K562 (cell line): ENCODE measurements at regions not wholly inside any gene's neighbourhood (a gene's known extent, or its start where the extent isn't known, plus 50 kb on each side); places are given as distances from the start of the nearest gene placed in this dataset.
A peak's percentile ranks its signal among the peaks of the same experiment; 100 is the strongest.
"Not testable (repeated sequence)": the region's sequence is repeated elsewhere in the genome, so short reads cannot be mapped to it uniquely, and the experiment has no call there.

Experiments used
- ATAC-seq: fragments of 200-7000 bp; cut with Tn5 transposase; 3 replicates; pipeline ENCODE4 v1.9.1; 2020; ENCODE audit warnings: moderate library complexity
- BruUV-seq: library from RNA; stranded (reverse); fragments of 400-500 nt; replicated peaks from 2 replicates; lab custom pipeline; 2021; lab: Mats Ljungman, UMichigan
- CTCF ChIA-PET: fragments of 300-600 bp; formaldehyde crosslinking; extraction: SDS; loops from one replicate; lab custom pipeline; 2021; ENCODE audit warnings: low intra/inter-chr PET ratio; lab: Yijun Ruan, JAX
- POLR2A ChIA-PET: fragments of 300-600, 350-650 bp; sonication (Branson Sonifier 250); formaldehyde crosslinking; extraction: SDS; loops from one replicate; lab custom pipeline; 2021; ENCODE audit warnings: antibody characterized with exemption, inconsistent platforms; lab: Yijun Ruan, JAX
- DNase-seq, 4 experiments: peaks; one replicate each; pipeline versions ENCODE4 v3.0.0 to v3.0.0-alpha.2; 2011 to 2018; ENCODE audit warnings: low spot score in 3 of 4, mixed read lengths in 3 of 4; ENCODE audit errors: extremely low read depth in 1 of 4
- FAIRE-seq: peaks from 2 replicates; lab custom pipeline; 2011; peaks lifted over from hg19 to GRCh38; lab: Jason Lieb, UNC
- H2AFZ ChIP-seq: 2 replicates; pipeline ENCODE4 v1.6.0; 2011; ENCODE audit warnings: low read depth, low read length, control low read depth, inconsistent platforms
- H3K27ac ChIP-seq: fragments of 200-600 bp; 3 replicates; pipeline ENCODE4 v1.8.0; 2011; ENCODE audit warnings: low read depth, mild to moderate bottlenecking, control low read depth, inconsistent platforms, low read length, moderate library complexity, mixed read lengths; ENCODE audit errors: extremely low read depth
- H3K27me3 ChIP-seq, 2 experiments: fragments of 300-600 bp in 1 of 2; 2 replicates in 1 of 2; 3 replicates in 1 of 2; pipeline versions ENCODE4 v1.6.0 to v1.8.0; 2011; ENCODE audit warnings: inconsistent platforms in 2 of 2, low read length in 2 of 2, mild to moderate bottlenecking in 1 of 2, mixed read lengths in 1 of 2, moderate library complexity in 1 of 2; ENCODE audit not compliant: control insufficient read depth in 2 of 2, insufficient read depth in 2 of 2
- H3K36me3 ChIP-seq: fragments of 300-600 bp; 3 replicates; pipeline ENCODE4 v1.8.0; 2011; ENCODE audit warnings: mild to moderate bottlenecking, low read length, inconsistent platforms; ENCODE audit not compliant: control insufficient read depth, insufficient read depth
- H3K4me1 ChIP-seq, 2 experiments: fragments of 200-600 bp in 1 of 2; replicated peaks in 1 of 2; 2 replicates in 1 of 2; 3 replicates in 1 of 2; pipeline versions ENCODE4 v1.5.1 to v1.8.0; 2011; ENCODE audit warnings: inconsistent platforms in 2 of 2, low read length in 2 of 2, mild to moderate bottlenecking in 1 of 2, mixed read lengths in 1 of 2, moderate library complexity in 1 of 2; ENCODE audit not compliant: control insufficient read depth in 2 of 2, insufficient read depth in 2 of 2
- H3K4me2 ChIP-seq: 2 replicates; pipeline ENCODE4 v1.6.1; 2011; ENCODE audit warnings: low read length, control low read depth, inconsistent platforms, mixed read lengths; ENCODE audit not compliant: insufficient read depth
- H3K4me3 ChIP-seq: fragments of 200-600 bp; sonication (generic), shearing (Covaris generic); 2 replicates; pipeline ENCODE4 v1.5.1; 2016; ENCODE audit warnings: control low read depth, inconsistent platforms
- H3K79me2 ChIP-seq: fragments of 200-600 bp; 3 replicates; pipeline ENCODE4 v1.8.0; 2011; ENCODE audit warnings: low read length, inconsistent platforms; ENCODE audit not compliant: control insufficient read depth, insufficient read depth
- H3K9ac ChIP-seq, 2 experiments: 2 replicates each; pipeline versions ENCODE4 v1.6.0 to v1.6.1; 2011; ENCODE audit warnings: low read depth in 2 of 2, low read length in 2 of 2, control low read depth in 1 of 2, inconsistent platforms in 1 of 2, mild to moderate bottlenecking in 1 of 2, mixed read lengths in 1 of 2; ENCODE audit not compliant: insufficient read depth in 1 of 2
- H3K9me1 ChIP-seq: one replicate; pipeline ENCODE4 v1.6.0; 2011; ENCODE audit warnings: inconsistent platforms, mild to moderate bottlenecking, low read length, moderate library complexity; ENCODE audit not compliant: control insufficient read depth, insufficient read depth
- H3K9me3 ChIP-seq: replicated peaks from 2 replicates; pipeline ENCODE4 v1.5.1; 2011; ENCODE audit warnings: low read depth, low read length, inconsistent platforms; ENCODE audit not compliant: control insufficient read depth, insufficient read depth
- H4K20me1 ChIP-seq: replicated peaks from 2 replicates; pipeline ENCODE4 v1.6.1; 2011; ENCODE audit warnings: low read length, inconsistent platforms, mixed read lengths; ENCODE audit not compliant: control insufficient read depth, insufficient read depth
- ZNF766 ChIP-seq: fragments of 200-800 bp; sonication (Bioruptor generic); conservative IDR thresholded peaks from 2 replicates; pipeline ENCODE4 v1.6.1; 2016; ENCODE audit warnings: missing genetic modification characterization, missing compliant biosample characterization
- WGBS: fragments of 100-300 bp; shearing (Covaris generic); methylation state at CpG from one replicate; pipeline ENCODE4 v1.1.6; 2016; ENCODE audit warnings: low coverage, mixed read lengths; ENCODE audit not compliant: insufficient coverage; ENCODE audit errors: missing lambda C conversion rate; 5-methylcytosine and 5-hydroxymethylcytosine counted together
- in situ Hi-C: fragments of 300-500 bp; cut with MboI; formaldehyde crosslinking; loops from 4 replicates; pipeline ENCODE4 v1.15.0; 2018; ENCODE audit warnings: inconsistent platforms, mixed read lengths
- intact Hi-C: fragments of 100-400 bp; cut with micrococcal nuclease; formaldehyde crosslinking; loops from 2 replicates; pipeline ENCODE4 v1.14.2; 2022
- TF ChIP-seq, protein P1 (sequence below), 2 experiments: IDR thresholded peaks in 1 of 2; conservative IDR thresholded peaks in 1 of 2; 2 replicates each; pipeline ENCODE4 v1.6.1; 2016; ENCODE audit warnings: low read depth in 2 of 2, mild to moderate bottlenecking in 1 of 2, missing compliant biosample characterization in 1 of 2, missing genetic modification characterization in 1 of 2, moderate library complexity in 1 of 2

DNA sequence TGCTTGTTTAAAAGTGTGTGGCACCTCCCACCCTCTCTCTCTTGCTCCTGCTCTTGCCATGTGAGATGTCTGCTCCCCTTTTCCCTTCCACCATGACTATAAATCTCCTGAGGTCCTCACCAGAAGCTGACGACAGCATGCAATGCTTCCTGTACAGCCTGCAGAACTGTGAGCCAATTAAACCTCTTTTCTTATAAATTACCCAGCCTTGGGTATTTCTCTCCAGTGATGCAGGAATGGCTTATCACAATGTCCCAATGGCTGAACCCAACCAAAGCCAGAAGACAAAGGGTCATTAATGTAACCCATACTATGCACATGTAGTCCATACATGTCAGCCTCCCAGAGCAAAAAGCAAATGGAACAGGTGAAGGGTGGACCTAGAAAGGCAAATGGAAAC, 141.5 kb downstream of the SEPTIN14 start:
- H3K36me3 ChIP-seq, H3K4me3 ChIP-seq, H3K9me1 ChIP-seq, H3K27ac ChIP-seq, H3K79me2 ChIP-seq, FAIRE-seq, H2AFZ ChIP-seq, H3K4me1 ChIP-seq, H3K9ac ChIP-seq, DNase-seq, H3K27me3 ChIP-seq, H4K20me1 ChIP-seq, CTCF ChIA-PET, H3K4me2 ChIP-seq, H3K9me3 ChIP-seq, BruUV-seq, intact Hi-C loops, ATAC-seq, POLR2A ChIA-PET: not testable (repeated sequence)
- no CpG with 5 or more reads among the region's 1 CpG for WGBS
- in situ Hi-C loops, result loop anchor here (10.0 kb wide), 1 partner anchor 76 kb away; no protein-coding TSS in a partner anchor
- TF ChIP-seq ZNF766 (CRISPR knock-in tag), result peak; percentile 96
- TF ChIP-seq, protein P1, sequence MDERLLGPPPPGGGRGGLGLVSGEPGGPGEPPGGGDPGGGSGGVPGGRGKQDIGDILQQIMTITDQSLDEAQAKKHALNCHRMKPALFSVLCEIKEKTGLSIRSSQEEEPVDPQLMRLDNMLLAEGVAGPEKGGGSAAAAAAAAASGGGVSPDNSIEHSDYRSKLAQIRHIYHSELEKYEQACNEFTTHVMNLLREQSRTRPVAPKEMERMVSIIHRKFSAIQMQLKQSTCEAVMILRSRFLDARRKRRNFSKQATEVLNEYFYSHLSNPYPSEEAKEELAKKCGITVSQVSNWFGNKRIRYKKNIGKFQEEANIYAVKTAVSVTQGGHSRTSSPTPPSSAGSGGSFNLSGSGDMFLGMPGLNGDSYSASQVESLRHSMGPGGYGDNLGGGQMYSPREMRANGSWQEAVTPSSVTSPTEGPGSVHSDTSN (CRISPR knock-in tag; IDR thresholded peaks at IDR 0.05; ENCODE audit: low read depth), result not testable (repeated sequence)
- TF ChIP-seq, protein P1 (tag; conservative IDR thresholded peaks at IDR 0.05; ENCODE audit: low read depth), result 0 out of 2 replicates have a peak, but pooled peaks have one; percentile 11

DNA sequence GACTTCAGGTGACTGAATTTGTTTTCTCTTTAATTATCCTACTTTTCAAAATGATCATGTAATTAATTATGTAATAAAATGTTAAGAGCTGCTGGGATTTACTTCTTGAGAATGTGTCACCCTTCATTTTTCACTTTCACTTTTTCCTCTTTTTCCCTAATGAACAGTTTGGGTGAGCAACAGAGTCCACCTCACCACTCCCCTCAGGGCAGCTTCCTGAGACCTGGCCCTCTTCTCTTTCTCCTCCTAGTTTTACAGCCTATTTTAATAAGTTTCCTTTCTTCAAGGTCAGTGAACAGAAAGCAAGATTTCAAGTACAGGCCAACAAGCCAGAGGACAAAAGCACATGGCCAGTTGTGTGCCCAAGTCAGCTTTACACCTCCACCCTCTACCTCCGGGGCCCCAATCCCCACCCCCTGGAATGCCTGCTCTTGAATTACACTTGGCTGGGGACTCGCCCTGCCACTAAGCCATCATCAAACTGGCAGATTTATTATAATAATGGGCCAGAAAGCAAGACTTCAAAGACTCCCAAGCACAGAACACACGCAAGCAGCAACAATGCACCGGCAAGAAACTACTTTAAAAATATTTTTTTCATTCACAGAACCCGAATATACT, 143.1 kb upstream of the VOPP1 start:
- H3K27me3 ChIP-seq, ATAC-seq, CTCF ChIA-PET, BruUV-seq, POLR2A ChIA-PET, H3K27ac ChIP-seq, H3K9me1 ChIP-seq, H3K79me2 ChIP-seq, H3K4me2 ChIP-seq, H3K4me1 ChIP-seq, H2AFZ ChIP-seq, H3K4me3 ChIP-seq, in situ Hi-C loops, H3K9me3 ChIP-seq, intact Hi-C loops, H4K20me1 ChIP-seq, H3K36me3 ChIP-seq, DNase-seq, FAIRE-seq, H3K9ac ChIP-seq: not testable (repeated sequence)
- 8% methylated on average over 3 of the region's 5 CpGs for WGBS

DNA sequence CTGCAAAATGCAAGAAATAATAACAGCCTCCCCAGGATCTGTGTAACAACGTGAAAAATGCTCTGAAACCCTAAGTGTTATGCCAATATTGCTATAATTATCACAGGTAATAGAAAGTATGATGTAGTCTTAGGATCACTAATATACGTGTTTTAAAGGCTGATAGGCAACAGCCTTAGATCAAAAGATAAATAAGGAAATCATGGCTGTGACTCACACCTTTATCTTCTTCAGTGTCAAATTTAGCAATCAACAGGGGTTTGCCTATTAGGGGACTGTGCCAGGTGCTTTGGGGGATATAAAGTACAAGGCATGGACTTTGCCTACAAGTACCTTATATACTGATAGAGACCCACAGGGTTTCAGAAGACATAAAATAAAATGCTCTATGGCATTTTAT, 142.1 kb upstream of the VOPP1 start:
- CTCF ChIA-PET, H3K4me3 ChIP-seq, in situ Hi-C loops, H3K79me2 ChIP-seq, H3K9ac ChIP-seq, H3K36me3 ChIP-seq, H3K4me1 ChIP-seq, ATAC-seq, intact Hi-C loops, H3K9me1 ChIP-seq, H3K4me2 ChIP-seq, FAIRE-seq, BruUV-seq, H3K27me3 ChIP-seq, POLR2A ChIA-PET, H2AFZ ChIP-seq, H4K20me1 ChIP-seq, H3K27ac ChIP-seq, DNase-seq, H3K9me3 ChIP-seq: not testable (repeated sequence)
- 8% methylated on average over 1 of the region's 2 CpGs for WGBS
